Panc1 (cell line): ENCODE measurements at regions not wholly inside any gene's neighbourhood (a gene's known extent, or its start where the extent isn't known, plus 50 kb on each side); places are given as distances from the start of the nearest gene placed in this dataset.

Source experiments
- ATAC-seq: fragments of 200-7000 bp; cut with Tn5 transposase; 2 replicates; pipeline ENCODE4 v1.9.1; 2020; ENCODE audit warnings: mild to moderate bottlenecking, moderate library complexity
- BruUV-seq: library from RNA; stranded (reverse); fragments of 400-500 nt; replicated peaks from 2 replicates; lab custom pipeline; 2021; lab: Mats Ljungman, UMichigan
- CTCF ChIA-PET: fragments of 300-600 bp; sonication (Branson Sonifier 250); formaldehyde crosslinking; loops from one replicate; lab custom pipeline; 2022; ENCODE audit warnings: antibody characterized with exemption; lab: Charles Lee
- POLR2A ChIA-PET: fragments of 300-600 bp; sonication (Branson Sonifier 250); formaldehyde crosslinking; loops from one replicate; lab custom pipeline; 2022; ENCODE audit warnings: antibody characterized with exemption; lab: Charles Lee
- DNase-seq: peaks from one replicate; pipeline ENCODE4 v3.0.0-alpha.2; 2010; ENCODE audit warnings: low read depth, low spot score
- H3K27ac ChIP-seq: 2 replicates; pipeline ENCODE4 v1.5.1; 2011; ENCODE audit warnings: mild to moderate bottlenecking, low read length, inconsistent platforms
- H3K27me3 ChIP-seq: fragments of 200-500 bp; sonication (Bioruptor generic); 2 replicates; pipeline ENCODE4 v1.6.0; 2014; ENCODE audit warnings: low read length, inconsistent platforms; ENCODE audit not compliant: control insufficient read depth, insufficient read depth
- H3K36me3 ChIP-seq: fragments of 200-500 bp; sonication (Bioruptor generic); 2 replicates; pipeline ENCODE4 v1.5.1; 2014; ENCODE audit warnings: inconsistent platforms, mild to moderate bottlenecking, low read length, moderate library complexity; ENCODE audit not compliant: control insufficient read depth, insufficient read depth
- H3K4me1 ChIP-seq: 2 replicates; pipeline ENCODE4 v1.5.1; 2011; ENCODE audit warnings: inconsistent platforms, mild to moderate bottlenecking, low read length, moderate library complexity; ENCODE audit not compliant: control insufficient read depth, insufficient read depth
- H3K4me3 ChIP-seq, 2 experiments: 2 replicates each; pipeline ENCODE4 v1.5.1; 2011 to 2012; ENCODE audit warnings: low read depth in 2 of 2, low read length in 2 of 2, mild to moderate bottlenecking in 2 of 2, inconsistent platforms in 1 of 2, moderate library complexity in 1 of 2
- H3K9me3 ChIP-seq: fragments of 200-500 bp; sonication (Bioruptor generic); 2 replicates; pipeline ENCODE4 v1.5.1; 2014; ENCODE audit warnings: low read depth, mild to moderate bottlenecking, inconsistent platforms, low read length, moderate library complexity; ENCODE audit not compliant: control insufficient read depth, insufficient read depth
- POLR2AphosphoS5 ChIP-seq: IDR thresholded peaks from 2 replicates; pipeline ENCODE4 v1.6.1; 2012; ENCODE audit warnings: mild to moderate bottlenecking, low read depth, low read length, moderate library complexity
- SIN3A ChIP-seq: IDR thresholded peaks from 2 replicates; pipeline ENCODE4 v1.6.1; 2012; ENCODE audit warnings: low read depth, mild to moderate bottlenecking, low read length, moderate library complexity, borderline replicate concordance; ENCODE audit not compliant: insufficient read depth
- TCF7L2 ChIP-seq: IDR thresholded peaks from 2 replicates; pipeline ENCODE4 v1.6.1; 2011; ENCODE audit warnings: mild to moderate bottlenecking, low read depth, low read length, inconsistent platforms
- in situ Hi-C: cut with HindIII; loops from 2 replicates; pipeline ENCODE4 v1.10.0; 2016; ENCODE audit warnings: low sequenced_read_pairs, low pct_unique_long_range_greater_than_20kb
- intact Hi-C: fragments of 100-400 bp; cut with micrococcal nuclease; formaldehyde crosslinking; loops from one replicate; pipeline ENCODE4 v1.10.0; 2022; ENCODE audit not compliant: unreplicated experiment
- TF ChIP-seq, protein P1 (sequence below): fragments of 450-650 bp; IDR thresholded peaks from 2 replicates; pipeline ENCODE4 v1.5.1; 2017; ENCODE audit warnings: mild to moderate bottlenecking
- TF ChIP-seq, protein P2 (sequence below), 2 experiments: IDR thresholded peaks; 2 replicates each; pipeline ENCODE4 v1.6.1; 2011 to 2012; ENCODE audit warnings: low read depth in 2 of 2, control low read depth in 1 of 2, low read length in 1 of 2, mild to moderate bottlenecking in 1 of 2, moderate library complexity in 1 of 2; ENCODE audit not compliant: insufficient read depth in 1 of 2

GRCh38 chrX:9396930-9397329, 67.9 kb upstream of the TBL1X start:
- Histone ChIP-seq H3K4me3 (no peak overlapping the region), H3K4me1 (no peaks in the 10 kb centered on the region), H3K9me3 (no peaks in the 10 kb centered on the region), H3K27ac (no peak overlapping the region), H3K36me3 (no peaks in the 10 kb centered on the region), H3K27me3 (no peaks in the 10 kb centered on the region)
- CTCF ChIA-PET: no interaction called here
- ATAC-seq: no peak
- BruUV-seq: no TSS peak
- TF ChIP-seq POLR2AphosphoS5 (no peak), TCF7L2 (no peak), SIN3A (no peak)
- TF ChIP-seq, protein P1, sequence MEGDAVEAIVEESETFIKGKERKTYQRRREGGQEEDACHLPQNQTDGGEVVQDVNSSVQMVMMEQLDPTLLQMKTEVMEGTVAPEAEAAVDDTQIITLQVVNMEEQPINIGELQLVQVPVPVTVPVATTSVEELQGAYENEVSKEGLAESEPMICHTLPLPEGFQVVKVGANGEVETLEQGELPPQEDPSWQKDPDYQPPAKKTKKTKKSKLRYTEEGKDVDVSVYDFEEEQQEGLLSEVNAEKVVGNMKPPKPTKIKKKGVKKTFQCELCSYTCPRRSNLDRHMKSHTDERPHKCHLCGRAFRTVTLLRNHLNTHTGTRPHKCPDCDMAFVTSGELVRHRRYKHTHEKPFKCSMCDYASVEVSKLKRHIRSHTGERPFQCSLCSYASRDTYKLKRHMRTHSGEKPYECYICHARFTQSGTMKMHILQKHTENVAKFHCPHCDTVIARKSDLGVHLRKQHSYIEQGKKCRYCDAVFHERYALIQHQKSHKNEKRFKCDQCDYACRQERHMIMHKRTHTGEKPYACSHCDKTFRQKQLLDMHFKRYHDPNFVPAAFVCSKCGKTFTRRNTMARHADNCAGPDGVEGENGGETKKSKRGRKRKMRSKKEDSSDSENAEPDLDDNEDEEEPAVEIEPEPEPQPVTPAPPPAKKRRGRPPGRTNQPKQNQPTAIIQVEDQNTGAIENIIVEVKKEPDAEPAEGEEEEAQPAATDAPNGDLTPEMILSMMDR: no peak
- TF ChIP-seq, protein P2, sequence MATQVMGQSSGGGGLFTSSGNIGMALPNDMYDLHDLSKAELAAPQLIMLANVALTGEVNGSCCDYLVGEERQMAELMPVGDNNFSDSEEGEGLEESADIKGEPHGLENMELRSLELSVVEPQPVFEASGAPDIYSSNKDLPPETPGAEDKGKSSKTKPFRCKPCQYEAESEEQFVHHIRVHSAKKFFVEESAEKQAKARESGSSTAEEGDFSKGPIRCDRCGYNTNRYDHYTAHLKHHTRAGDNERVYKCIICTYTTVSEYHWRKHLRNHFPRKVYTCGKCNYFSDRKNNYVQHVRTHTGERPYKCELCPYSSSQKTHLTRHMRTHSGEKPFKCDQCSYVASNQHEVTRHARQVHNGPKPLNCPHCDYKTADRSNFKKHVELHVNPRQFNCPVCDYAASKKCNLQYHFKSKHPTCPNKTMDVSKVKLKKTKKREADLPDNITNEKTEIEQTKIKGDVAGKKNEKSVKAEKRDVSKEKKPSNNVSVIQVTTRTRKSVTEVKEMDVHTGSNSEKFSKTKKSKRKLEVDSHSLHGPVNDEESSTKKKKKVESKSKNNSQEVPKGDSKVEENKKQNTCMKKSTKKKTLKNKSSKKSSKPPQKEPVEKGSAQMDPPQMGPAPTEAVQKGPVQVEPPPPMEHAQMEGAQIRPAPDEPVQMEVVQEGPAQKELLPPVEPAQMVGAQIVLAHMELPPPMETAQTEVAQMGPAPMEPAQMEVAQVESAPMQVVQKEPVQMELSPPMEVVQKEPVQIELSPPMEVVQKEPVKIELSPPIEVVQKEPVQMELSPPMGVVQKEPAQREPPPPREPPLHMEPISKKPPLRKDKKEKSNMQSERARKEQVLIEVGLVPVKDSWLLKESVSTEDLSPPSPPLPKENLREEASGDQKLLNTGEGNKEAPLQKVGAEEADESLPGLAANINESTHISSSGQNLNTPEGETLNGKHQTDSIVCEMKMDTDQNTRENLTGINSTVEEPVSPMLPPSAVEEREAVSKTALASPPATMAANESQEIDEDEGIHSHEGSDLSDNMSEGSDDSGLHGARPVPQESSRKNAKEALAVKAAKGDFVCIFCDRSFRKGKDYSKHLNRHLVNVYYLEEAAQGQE (IDR thresholded peaks at IDR 0.05; ENCODE audit: insufficient read depth in 1 of 2, low read depth in 2 of 2, low read length in 1 of 2): no peak
- DNase-seq: no peak
- in situ Hi-C loops: no loop called here
- intact Hi-C loops: no loop called here
- POLR2A ChIA-PET: no interaction called here

- H3K9me3 ChIP-seq: no peaks in the 10 kb centered on the region
- no peaks in the 10 kb centered on the region for H3K27me3 ChIP-seq
- TF ChIP-seq TCF7L2 (no peak), POLR2AphosphoS5 (no peak), SIN3A (no peak)
- TF ChIP-seq, protein P2 (IDR thresholded peaks at IDR 0.05; ENCODE audit: insufficient read depth in 1 of 2, low read depth in 2 of 2, low read length in 1 of 2): no peak
- H3K4me3 ChIP-seq: no peak overlapping the region
- intact Hi-C loops: no loop called here
- no peak for ATAC-seq
- CTCF ChIA-PET: no interaction called here
- no peaks in the 10 kb centered on the region for H3K4me1 ChIP-seq
- no peak for DNase-seq
- in situ Hi-C loops: no loop called here
- POLR2A ChIA-PET: no interaction called here
- no peaks in the 10 kb centered on the region for H3K36me3 ChIP-seq
- H3K27ac ChIP-seq: no peak overlapping the region
- BruUV-seq: no TSS peak
These were observed 63.8 kb upstream of the TBL1X start for GRCh38 chrX:9401051-9401450.
